GM23338 (cell line): ENCODE measurements at regions not wholly inside any gene's neighbourhood (a gene's known extent, or its start where the extent isn't known, plus 50 kb on each side); places are given as distances from the start of the nearest gene placed in this dataset.

ENCODE experiments used
- ATAC-seq: fragments of 200-7000 bp; cut with Tn5 transposase; 3 replicates; pipeline ENCODE4 v1.9.1; 2020
- DNase-seq: peaks from one replicate; pipeline ENCODE4 v3.0.0-alpha.2; 2015; ENCODE audit warnings: low spot score
- H2AFZ ChIP-seq: fragments of 200-600 bp; sonication (generic); 2 replicates; pipeline ENCODE4 v1.8.0; 2016; ENCODE audit warnings: antibody characterized with exemption, mild to moderate bottlenecking, moderate library complexity
- H3F3A ChIP-seq: fragments of 200-600 bp; sonication (generic); replicated peaks from 2 replicates; pipeline ENCODE4 v1.8.0; 2017; ENCODE audit warnings: antibody characterized with exemption, mixed run types, low read depth
- H3K27ac ChIP-seq: fragments of 200-600 bp; sonication (generic); 2 replicates; pipeline ENCODE4 v1.6.1; 2016; ENCODE audit warnings: low read depth
- H3K27me3 ChIP-seq: fragments of 200-600 bp; sonication (generic); 2 replicates; pipeline ENCODE4 v1.8.0; 2016; ENCODE audit warnings: mild to moderate bottlenecking, mixed run types, moderate library complexity; ENCODE audit not compliant: insufficient read depth
- H3K36me3 ChIP-seq: fragments of 200-600 bp; sonication (generic); 2 replicates; pipeline ENCODE4 v1.8.0; 2016; ENCODE audit warnings: mild to moderate bottlenecking; ENCODE audit not compliant: insufficient read depth
- H3K4me1 ChIP-seq: fragments of 200-600 bp; sonication (generic); 2 replicates; pipeline ENCODE4 v1.8.0; 2016; ENCODE audit warnings: mild to moderate bottlenecking, moderate library complexity; ENCODE audit not compliant: insufficient read depth
- H3K4me2 ChIP-seq: fragments of 200-600 bp; sonication (generic); 2 replicates; pipeline ENCODE4 v1.7.1; 2017; ENCODE audit warnings: mixed run types
- H3K4me3 ChIP-seq: fragments of 200-600 bp; sonication (generic); 2 replicates; pipeline ENCODE4 v1.6.1; 2016; ENCODE audit warnings: mixed run types
- H3K79me2 ChIP-seq: fragments of 200-600 bp; sonication (generic); replicated peaks from 2 replicates; pipeline ENCODE4 v1.8.0; 2017; ENCODE audit warnings: mild to moderate bottlenecking; ENCODE audit not compliant: insufficient read depth
- H3K9me2 ChIP-seq: fragments of 200-600 bp; sonication (generic); 2 replicates; pipeline ENCODE4 v1.8.0; 2017; ENCODE audit not compliant: insufficient read depth
- H4K20me1 ChIP-seq: fragments of 200-600 bp; sonication (generic); replicated peaks from 2 replicates; pipeline ENCODE4 v1.8.0; 2017; ENCODE audit warnings: mild to moderate bottlenecking; ENCODE audit not compliant: insufficient read depth
- H3K27ac Mint-ChIP-seq: 2 replicates; pipeline ENCODE4 v1.8.0; 2020; ENCODE audit warnings: inconsistent platforms, mild to moderate bottlenecking, moderate library complexity, mixed read lengths
- H3K27me3 Mint-ChIP-seq: 3 replicates; pipeline ENCODE4 v1.8.0; 2022; ENCODE audit warnings: low read depth, mild to moderate bottlenecking, moderate library complexity, mixed read lengths, inconsistent platforms; ENCODE audit not compliant: insufficient read depth, poor library complexity
- H3K36me3 Mint-ChIP-seq: 3 replicates; pipeline ENCODE4 v1.8.0; 2021; ENCODE audit warnings: low read depth, mild to moderate bottlenecking, inconsistent platforms, moderate library complexity, mixed read lengths
- H3K4me1 Mint-ChIP-seq: 3 replicates; pipeline ENCODE4 v1.8.0; 2020; ENCODE audit warnings: mild to moderate bottlenecking, inconsistent platforms, mixed read lengths
- H3K4me3 Mint-ChIP-seq: 3 replicates; pipeline ENCODE4 v1.8.0; 2021; ENCODE audit warnings: moderate library complexity, mild to moderate bottlenecking, inconsistent platforms, mixed read lengths
- H3K9me3 Mint-ChIP-seq: 3 replicates; pipeline ENCODE4 v1.8.0; 2020; ENCODE audit warnings: moderate library complexity, mild to moderate bottlenecking, inconsistent platforms, mixed read lengths
- CREB1 ChIP-seq: fragments of 250-450 bp; sonication (Bioruptor Pico); IDR thresholded peaks from 2 replicates; pipeline ENCODE4 v1.5.0; 2020; ENCODE audit warnings: low read depth, mild to moderate bottlenecking, moderate library complexity
- JUNB ChIP-seq: IDR thresholded peaks from one replicate; pipeline ENCODE4 v1.6.1; 2016; ENCODE audit warnings: antibody characterized with exemption; ENCODE audit not compliant: unreplicated experiment
- NANOG ChIP-seq: IDR thresholded peaks from 2 replicates; pipeline ENCODE4 v1.6.1; 2016; ENCODE audit warnings: antibody characterized with exemption, borderline replicate concordance
- POLR2AphosphoS5 ChIP-seq: IDR thresholded peaks from 2 replicates; pipeline ENCODE4 v1.6.1; 2016; ENCODE audit warnings: antibody characterized with exemption, low read depth
- REST ChIP-seq: IDR thresholded peaks from one replicate; pipeline ENCODE4 v1.6.1; 2018; ENCODE audit warnings: antibody characterized with exemption; ENCODE audit not compliant: unreplicated experiment
- ZNF462 ChIP-seq: fragments of 250-450 bp; sonication (Bioruptor Pico); IDR thresholded peaks from 2 replicates; pipeline ENCODE4 v1.5.0; 2020; ENCODE audit warnings: mild to moderate bottlenecking, moderate library complexity

- Histone ChIP-seq H3K79me2 (no peaks in the 10 kb centered on the region), H3K27me3 (no peaks in the 10 kb centered on the region), H3K4me3 (no peak overlapping the region), H3K4me1 (no peaks in the 10 kb centered on the region), H4K20me1 (no peaks in the 10 kb centered on the region), H3K36me3 (no peaks in the 10 kb centered on the region), H2AFZ (no peak overlapping the region), H3F3A (no peaks in the 10 kb centered on the region), H3K9me2 (no peaks in the 10 kb centered on the region), H3K4me2 (no peak overlapping the region), H3K27ac (no peak overlapping the region)
- Mint-ChIP-seq H3K4me3 (no peak overlapping the region), H3K27me3 (peaks cover 8% of the 10 kb centered on the region), H3K4me1 (no peaks in the 10 kb centered on the region), H3K9me3 (no peaks in the 10 kb centered on the region), H3K27ac (no peak overlapping the region), H3K36me3 (no peaks in the 10 kb centered on the region)
- ATAC-seq (no peak), DNase-seq (no peak)
- TF ChIP-seq JUNB (no peak), POLR2AphosphoS5 (no peak), ZNF462 (CRISPR knock-in tag) (no peak)
Observed at GRCh38 chr19:30170081-30170480, 202.1 kb upstream of the ZNF536 start.

GRCh38 chr19:30170495-30171137 lies 201.6 kb upstream of the ZNF536 start:
- H3F3A ChIP-seq = no peaks in the 10 kb centered on the region
- no peaks in the 10 kb centered on the region for H3K79me2 ChIP-seq
- H4K20me1 ChIP-seq = no peaks in the 10 kb centered on the region
- Mint-ChIP-seq H3K9me3 (no peaks in the 10 kb centered on the region), H3K27me3 (peaks cover 6% of the 10 kb centered on the region), H3K27ac (no peak overlapping the region), H3K4me3 (no peak overlapping the region), H3K36me3 (no peaks in the 10 kb centered on the region), H3K4me1 (no peaks in the 10 kb centered on the region)
- DNase-seq (no peak), ATAC-seq (no peak)
- no peaks in the 10 kb centered on the region for H3K9me2 ChIP-seq
- TF ChIP-seq POLR2AphosphoS5 = no peak
- no peak for TF ChIP-seq CREB1 (CRISPR knock-in tag)
- TF ChIP-seq REST = no peak
- TF ChIP-seq NANOG = no peak
- H3K4me3 ChIP-seq = no peak overlapping the region
- H3K27me3 ChIP-seq = no peaks in the 10 kb centered on the region
- no peaks in the 10 kb centered on the region for H3K36me3 ChIP-seq
- no peak overlapping the region for H2AFZ ChIP-seq
- no peak overlapping the region for H3K27ac ChIP-seq
- no peak overlapping the region for H3K4me2 ChIP-seq
- H3K4me1 ChIP-seq = peaks cover 2% of the 10 kb centered on the region; the same call in 1 of the 2 replicates
